Caco-2 (cell line): ENCODE measurements at regions not wholly inside any gene's neighbourhood (a gene's known extent, or its start where the extent isn't known, plus 50 kb on each side); places are given as distances from the start of the nearest gene placed in this dataset.

Experiments used
- BruUV-seq: library from RNA; stranded (reverse); fragments of 400-500 nt; replicated peaks from 2 replicates; lab custom pipeline; 2021; lab: Mats Ljungman, UMichigan
- CTCF ChIA-PET: fragments of 300-600 bp; sonication (Branson Sonifier 250); formaldehyde crosslinking; loops from one replicate; lab custom pipeline; 2022; ENCODE audit warnings: antibody characterized with exemption; lab: Charles Lee
- POLR2A ChIA-PET: fragments of 300-600 bp; sonication (Branson Sonifier 250); formaldehyde crosslinking; loops from one replicate; lab custom pipeline; 2022; ENCODE audit warnings: antibody characterized with exemption; lab: Charles Lee
- DNase-seq, 2 experiments: peaks; one replicate each; pipeline versions ENCODE4 v3.0.0 to v3.0.0-alpha.2; 2020 to 2022
- H3K27me3 ChIP-seq: replicated peaks from 2 replicates; pipeline ENCODE4 v1.6.0; 2011; ENCODE audit warnings: low read length; ENCODE audit not compliant: control insufficient read depth, insufficient read depth
- H3K36me3 ChIP-seq: 2 replicates; pipeline ENCODE4 v1.5.1; 2011; ENCODE audit warnings: low read length; ENCODE audit not compliant: control insufficient read depth, insufficient read depth
- H3K4me1 ChIP-seq: fragments of 250-450 bp; sonication (Bioruptor Pico); 2 replicates; pipeline ENCODE4 v1.5.1; 2020; ENCODE audit warnings: mild to moderate bottlenecking
- H3K4me3 ChIP-seq: 2 replicates; pipeline ENCODE4 v1.5.1; 2011; ENCODE audit warnings: low read depth, mild to moderate bottlenecking, control low read depth, low read length
- H3K9me3 ChIP-seq: fragments of 250-450 bp; sonication (Bioruptor Pico); 2 replicates; pipeline ENCODE4 v1.5.1; 2020; ENCODE audit warnings: mild to moderate bottlenecking, moderate library complexity
- H3K27ac Mint-ChIP-seq: one replicate; pipeline ENCODE4 v1.8.0; 2022; ENCODE audit warnings: mixed read lengths; ENCODE audit not compliant: unreplicated experiment
- H3K27me3 Mint-ChIP-seq: one replicate; pipeline ENCODE4 v1.8.0; 2022; ENCODE audit warnings: mixed read lengths; ENCODE audit not compliant: insufficient read depth, unreplicated experiment
- H3K36me3 Mint-ChIP-seq: one replicate; pipeline ENCODE4 v1.8.0; 2022; ENCODE audit warnings: mild to moderate bottlenecking, mixed read lengths; ENCODE audit not compliant: insufficient read depth, unreplicated experiment
- H3K4me1 Mint-ChIP-seq: one replicate; pipeline ENCODE4 v1.8.0; 2022; ENCODE audit warnings: low read depth, mixed read lengths; ENCODE audit not compliant: unreplicated experiment
- H3K4me3 Mint-ChIP-seq: one replicate; pipeline ENCODE4 v1.8.0; 2022; ENCODE audit warnings: mild to moderate bottlenecking, moderate library complexity, mixed read lengths; ENCODE audit not compliant: unreplicated experiment
- H3K9me3 Mint-ChIP-seq: one replicate; pipeline ENCODE4 v1.8.0; 2022; ENCODE audit warnings: mixed read lengths; ENCODE audit not compliant: unreplicated experiment
- CTCF ChIP-seq, 2 experiments: fragments of 200-600 bp in 1 of 2; IDR thresholded peaks; 1 replicate in 1 of 2; 2 replicates in 1 of 2; pipeline versions ENCODE4 v1.5.1 to v1.8.0; 2011 to 2022; ENCODE audit warnings: antibody characterized with exemption in 1 of 2, control low read depth in 1 of 2, inconsistent platforms in 1 of 2, low read depth in 1 of 2, low read length in 1 of 2, mild to moderate bottlenecking in 1 of 2, moderate library complexity in 1 of 2; ENCODE audit not compliant: insufficient read depth in 1 of 2, severe bottlenecking in 1 of 2, unreplicated experiment in 1 of 2
- intact Hi-C: fragments of 100-400 bp; cut with micrococcal nuclease; formaldehyde crosslinking; loops from one replicate; pipeline ENCODE4 v1.10.0; 2022; ENCODE audit not compliant: unreplicated experiment

- H3K27me3 ChIP-seq: no peaks in the 10 kb centered on the region
- no peak for TF ChIP-seq CTCF (IDR thresholded peaks at IDR 0.05; ENCODE audit: insufficient read depth in 1 of 2, low read depth in 1 of 2, low read length in 1 of 2, severe bottlenecking in 1 of 2, unreplicated experiment in 1 of 2)
- ChIA-PET CTCF (no interaction called here), POLR2A (no interaction called here)
- Mint-ChIP-seq H3K4me3 (no peak overlapping the region), H3K9me3 (peaks cover 8% of the 10 kb centered on the region), H3K4me1 (no peaks in the 10 kb centered on the region), H3K36me3 (no peaks in the 10 kb centered on the region), H3K27ac (no peak overlapping the region), H3K27me3 (peaks cover 5% of the 10 kb centered on the region)
- intact Hi-C loops: no loop called here
- no TSS peak for BruUV-seq
- no peaks in the 10 kb centered on the region for H3K9me3 ChIP-seq
- no peaks in the 10 kb centered on the region for H3K4me1 ChIP-seq
- DNase-seq: no peak
- H3K36me3 ChIP-seq: no peaks in the 10 kb centered on the region
- H3K4me3 ChIP-seq: no peak overlapping the region
Measured at GRCh38 chr18:14000884-14001283, 85.5 kb upstream of the MC2R start.

GRCh38 chr18:13999231-13999630 is 83.9 kb upstream of the MC2R start:
- H3K36me3 ChIP-seq: no peaks in the 10 kb centered on the region
- H3K4me3 ChIP-seq: no peak overlapping the region
- H3K9me3 Mint-ChIP-seq: peaks cover 8% of the 10 kb centered on the region
- H3K4me3 Mint-ChIP-seq: no peak overlapping the region
- intact Hi-C loops: no loop called here
- no peaks in the 10 kb centered on the region for H3K36me3 Mint-ChIP-seq
- no peak for DNase-seq
- no TSS peak for BruUV-seq
- peaks cover 3% of the 10 kb centered on the region for H3K27me3 Mint-ChIP-seq
- TF ChIP-seq CTCF (IDR thresholded peaks at IDR 0.05; ENCODE audit: insufficient read depth in 1 of 2, low read depth in 1 of 2, low read length in 1 of 2, severe bottlenecking in 1 of 2, unreplicated experiment in 1 of 2): no peak
- no peaks in the 10 kb centered on the region for H3K4me1 ChIP-seq
- H3K4me1 Mint-ChIP-seq: no peaks in the 10 kb centered on the region
- no peaks in the 10 kb centered on the region for H3K9me3 ChIP-seq
- H3K27ac Mint-ChIP-seq: no peak overlapping the region
- ChIA-PET CTCF (interaction anchor here (0.8 kb wide), 1 partner anchor 90 kb away, joined by 3 read pairs; no protein-coding TSS in a partner anchor), POLR2A (no interaction called here)
- no peaks in the 10 kb centered on the region for H3K27me3 ChIP-seq

GRCh38 chr18:13998571-13998970 is 83.2 kb upstream of the MC2R start:
- ChIA-PET POLR2A (no interaction called here), CTCF (interaction anchor here (0.8 kb wide), 1 partner anchor 91 kb away, joined by 3 read pairs; no protein-coding TSS in a partner anchor)
- Mint-ChIP-seq H3K27ac (no peak overlapping the region), H3K9me3 (peaks cover 8% of the 10 kb centered on the region), H3K4me1 (no peaks in the 10 kb centered on the region), H3K36me3 (no peaks in the 10 kb centered on the region), H3K4me3 (no peak overlapping the region), H3K27me3 (peaks cover 3% of the 10 kb centered on the region)
- no peak for TF ChIP-seq CTCF (IDR thresholded peaks at IDR 0.05; ENCODE audit: insufficient read depth in 1 of 2, low read depth in 1 of 2, low read length in 1 of 2, severe bottlenecking in 1 of 2, unreplicated experiment in 1 of 2)
- Histone ChIP-seq H3K27me3 (no peaks in the 10 kb centered on the region), H3K4me1 (no peaks in the 10 kb centered on the region), H3K4me3 (no peak overlapping the region), H3K9me3 (no peaks in the 10 kb centered on the region), H3K36me3 (no peaks in the 10 kb centered on the region)
- DNase-seq: no peak
- intact Hi-C loops: no loop called here
- BruUV-seq: no TSS peak
